ENCODE measurements at regions not wholly inside any gene's neighbourhood (a gene's known extent, or its start where the extent isn't known, plus 50 kb on each side); places are given as distances from the start of the nearest gene placed in this dataset.

- TF ChIP-seq CTCF (IDR thresholded peaks at IDR 0.05), result no peak
- TF ChIP-seq POLR2A (IDR thresholded peaks at IDR 0.05), result no peak
- no peak for TF ChIP-seq POLR2AphosphoS5 (IDR thresholded peaks at IDR 0.05; ENCODE audit: insufficient read depth in 1 of 2, low read depth in 1 of 2)
These were observed 227.7 kb downstream of the C4orf33 start for GRCh38 chr4:129323658-129324057.

All from vagina (tissue), 2 donors.